GM21786 (cell line): ENCODE measurements at regions not wholly inside any gene's neighbourhood (a gene's known extent, or its start where the extent isn't known, plus 50 kb on each side); places are given as distances from the start of the nearest gene placed in this dataset.
A peak's percentile ranks its signal among the peaks of the same experiment; 100 is the strongest.

Experiments
- ATAC-seq: cut with Tn5 transposase; IDR thresholded peaks from one replicate; pipeline ENCODE4 v1.9.1; 2021; ENCODE audit not compliant: unreplicated experiment

- no peak for ATAC-seq
Observed at GRCh38 chr7:124692425-124692824, 73.2 kb downstream of the GPR37 start.

DNA sequence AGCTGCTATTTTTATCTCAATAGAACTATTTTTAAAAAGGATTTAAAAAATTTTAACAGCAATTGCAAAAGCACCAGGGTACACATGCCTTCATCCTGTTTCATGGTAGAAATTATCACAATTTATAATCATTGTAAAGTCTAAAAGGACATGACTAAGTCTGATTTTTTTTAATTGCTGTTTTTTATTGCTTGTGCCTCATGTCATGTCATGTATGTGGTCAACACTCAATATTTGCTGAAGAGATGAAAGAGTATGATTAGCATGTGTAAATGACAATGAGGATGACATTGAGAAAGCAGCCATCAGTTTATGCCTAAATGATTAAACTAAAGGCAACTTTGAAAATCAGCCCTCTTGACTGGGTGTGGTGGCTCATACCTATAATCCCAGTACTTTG is 74.8 kb downstream of the GPR37 start:
- no peak for ATAC-seq

DNA sequence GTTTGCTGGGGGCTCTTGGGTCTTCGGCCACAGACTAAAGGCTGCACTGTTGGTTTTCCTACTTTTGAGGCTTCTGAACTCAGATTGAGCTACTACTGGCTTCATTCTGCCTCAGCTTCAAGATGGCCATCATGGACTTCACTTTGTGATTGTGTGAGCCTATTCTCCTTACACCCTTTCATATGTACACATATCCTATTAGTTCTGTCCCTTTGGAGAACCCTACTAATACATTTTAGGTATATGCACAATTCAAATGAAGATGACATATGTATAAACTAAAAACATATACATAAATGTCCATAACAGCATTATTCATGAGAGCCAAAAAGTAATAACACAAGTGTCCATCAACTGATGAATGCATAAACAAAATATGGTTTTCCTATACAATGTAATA is 75.7 kb downstream of the GPR37 start:
- no peak for ATAC-seq

GRCh38 chr7:124689523-124689922 is 76.1 kb downstream of the GPR37 start:
- ATAC-seq, result no peak

- no peak for ATAC-seq
Observed at GRCh38 chr7:124688991-124689390, 76.6 kb downstream of the GPR37 start.

GRCh38 chr7:124686543-124687171 is 78.9 kb downstream of the GPR37 start:
- ATAC-seq, result no peak

GRCh38 chr7:124681946-124682345 is 83.6 kb downstream of the GPR37 start:
- no peak for ATAC-seq

GRCh38 chr7:124680304-124680703 is 85.3 kb downstream of the GPR37 start:
- no peak for ATAC-seq

DNA sequence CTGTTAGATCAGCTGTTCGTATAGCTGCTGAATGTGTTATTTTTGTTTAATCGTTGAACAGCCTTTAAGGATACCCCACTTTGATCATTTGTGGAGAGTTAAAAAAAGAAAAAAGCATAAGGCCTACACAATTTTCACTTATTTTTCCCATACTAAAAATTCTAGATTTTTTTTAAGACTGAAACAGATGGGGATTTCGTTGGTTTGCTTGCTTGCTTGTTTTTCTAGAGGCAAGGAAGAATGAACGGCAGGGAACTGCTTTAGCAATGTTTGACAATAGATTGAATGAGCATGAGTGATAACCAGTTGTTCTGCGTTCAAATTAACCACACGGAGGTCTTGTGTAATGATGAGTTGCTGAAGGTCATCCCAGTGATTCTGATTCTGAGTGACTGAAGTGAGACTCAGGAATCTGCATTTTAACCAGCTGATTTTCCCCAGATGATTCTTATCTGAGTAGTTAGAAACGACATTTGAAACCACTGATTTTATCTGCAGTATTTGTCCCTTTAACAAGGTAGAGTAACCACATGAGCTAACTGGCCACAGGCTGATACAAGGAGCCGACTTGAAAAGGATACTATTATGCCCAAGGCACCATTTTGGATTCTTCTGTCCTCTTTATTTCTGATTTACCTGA is 85.9 kb downstream of the GPR37 start:
- no peak for ATAC-seq

GRCh38 chr7:124679146-124679545 is 86.4 kb downstream of the GPR37 start:
- ATAC-seq, result no peak

DNA sequence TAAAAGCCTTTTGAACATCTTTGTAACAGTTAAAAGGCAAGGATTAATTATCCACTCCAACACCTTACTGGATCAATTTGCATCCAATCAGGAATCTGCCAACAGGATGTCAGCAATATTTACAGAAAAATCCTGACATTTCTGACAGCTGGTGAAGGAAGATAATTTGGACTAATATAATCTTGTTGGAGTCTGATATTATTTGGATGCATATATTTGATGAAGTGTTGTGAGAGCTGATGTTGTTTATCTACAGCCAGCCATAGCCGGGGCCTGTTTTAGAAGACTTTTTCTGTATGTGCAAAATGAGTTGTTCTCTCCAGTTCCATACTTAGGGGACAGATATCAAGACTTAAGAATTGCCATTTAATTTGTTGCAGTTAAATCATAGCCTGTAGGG is 91.1 kb downstream of the GPR37 start:
- ATAC-seq, result no peak

DNA sequence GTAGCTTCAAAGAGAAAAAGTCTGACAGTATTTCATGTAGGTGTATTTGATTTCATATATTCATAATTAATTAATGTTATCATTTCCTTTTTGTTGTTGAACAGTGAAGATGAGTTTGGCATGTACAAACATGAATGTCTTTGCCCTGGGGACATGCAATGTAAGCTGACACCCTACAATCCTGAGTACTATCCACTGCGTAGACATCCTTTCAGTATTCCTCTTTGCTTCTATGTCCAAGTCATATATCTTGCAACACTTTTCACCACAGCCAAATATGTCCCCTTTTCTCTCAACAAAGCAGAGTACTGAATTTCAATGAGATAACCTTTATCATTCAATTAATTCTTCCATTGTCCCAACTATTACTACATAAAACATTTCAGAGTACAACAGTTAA is 93.6 kb downstream of the GPR37 start:
- ATAC-seq, result no peak

DNA sequence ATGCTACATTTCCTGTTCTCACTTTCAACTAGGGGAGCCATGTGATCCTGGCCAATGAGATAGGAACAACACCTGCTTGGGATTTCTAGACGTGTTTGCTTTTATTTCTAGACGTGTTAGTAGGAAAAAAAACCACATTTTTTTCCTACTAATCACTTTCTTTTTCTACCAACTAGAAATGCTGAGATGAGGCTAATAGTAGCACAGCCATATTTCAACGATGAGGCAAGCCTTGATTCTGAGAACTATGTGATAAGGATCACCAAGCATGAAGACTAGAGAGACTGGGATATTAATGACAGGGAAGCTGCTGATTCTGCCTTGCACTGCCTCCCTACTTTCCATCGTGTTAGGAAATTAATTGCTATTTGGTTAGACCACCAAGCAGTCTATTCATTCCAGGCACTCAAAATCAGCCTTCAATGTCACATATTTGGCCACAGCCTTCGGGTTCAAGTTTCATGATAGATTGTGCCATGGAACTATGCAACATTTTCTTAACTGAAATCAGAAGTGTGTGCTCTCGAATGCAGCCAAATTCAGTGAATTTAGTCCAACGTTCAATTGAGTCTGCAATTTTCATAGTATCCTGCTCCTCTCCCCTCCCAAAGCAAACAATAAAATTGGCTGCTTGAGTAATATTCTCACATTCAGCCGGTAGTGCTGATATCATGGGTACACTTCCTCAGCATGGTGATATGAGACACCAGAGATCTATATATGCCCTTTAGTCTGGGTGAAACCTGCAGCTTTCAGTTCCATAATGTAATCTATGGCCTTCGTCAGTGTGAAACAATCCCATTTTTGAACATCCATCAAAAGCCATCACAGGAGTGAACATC is 98.1 kb downstream of the GPR37 start:
- ATAC-seq, result no peak

DNA sequence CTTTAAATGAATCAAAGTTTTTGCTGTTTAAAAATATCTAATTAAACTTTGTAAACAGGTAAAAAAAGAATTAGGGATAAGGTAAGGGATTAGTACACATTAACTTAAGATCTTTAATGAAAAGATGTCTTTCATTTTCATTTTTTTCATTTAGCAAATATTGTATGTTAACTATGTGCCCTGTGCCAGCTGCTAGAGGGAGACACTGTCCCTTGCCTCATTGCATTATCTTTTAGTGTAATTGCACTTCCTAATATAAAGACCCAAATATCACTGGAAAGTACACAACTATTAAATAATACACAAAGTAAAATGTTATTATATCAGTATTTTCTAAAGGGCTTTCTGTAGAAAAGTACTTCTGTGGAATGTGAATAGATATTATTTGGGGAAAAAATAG is 102.7 kb downstream of the GPR37 start:
- no peak for ATAC-seq

DNA sequence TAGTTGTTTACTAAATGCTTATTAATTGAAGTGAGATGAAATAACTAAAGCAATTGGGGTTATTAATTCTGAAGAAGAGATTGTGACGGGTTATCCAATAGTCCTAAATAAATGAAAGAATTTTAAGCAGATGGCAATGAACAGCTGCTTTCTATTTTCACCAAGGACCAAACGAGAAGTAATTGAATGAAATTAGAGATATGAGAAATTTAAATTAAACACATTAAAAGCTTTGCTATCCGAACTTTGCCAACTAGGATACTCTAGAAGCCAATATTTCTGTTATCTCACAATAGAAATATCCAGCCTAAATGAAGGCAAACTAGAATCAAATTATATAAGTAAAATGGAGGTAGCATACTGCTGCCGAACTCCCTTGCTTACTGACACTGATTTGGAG is 103.2 kb downstream of the GPR37 start:
- no peak for ATAC-seq

GRCh38 chr7:124655990-124656389 is 109.6 kb downstream of the GPR37 start:
- no peak for ATAC-seq

DNA sequence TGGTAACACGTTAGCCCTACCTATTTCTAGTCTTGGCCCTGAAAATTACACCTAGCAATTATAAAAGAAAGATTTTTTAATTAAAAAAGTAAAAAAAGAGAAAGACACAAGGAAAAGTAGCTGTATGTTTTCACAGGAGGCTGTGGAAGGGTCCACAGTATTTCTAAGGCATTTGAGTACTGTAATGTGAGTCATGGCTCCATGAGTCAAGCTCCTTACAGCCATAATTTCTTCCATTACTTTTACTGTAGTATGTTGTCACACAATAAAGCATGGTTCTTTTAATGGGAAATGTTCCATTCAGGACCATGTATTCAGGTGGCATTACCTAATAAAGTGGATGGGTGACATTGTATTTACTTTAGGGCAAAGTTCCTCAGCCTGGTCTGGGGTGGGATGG is 113.4 kb downstream of the GPR37 start:
- no peak for ATAC-seq

GRCh38 chr7:124651136-124651535 is 114.5 kb downstream of the GPR37 start:
- no peak for ATAC-seq

DNA sequence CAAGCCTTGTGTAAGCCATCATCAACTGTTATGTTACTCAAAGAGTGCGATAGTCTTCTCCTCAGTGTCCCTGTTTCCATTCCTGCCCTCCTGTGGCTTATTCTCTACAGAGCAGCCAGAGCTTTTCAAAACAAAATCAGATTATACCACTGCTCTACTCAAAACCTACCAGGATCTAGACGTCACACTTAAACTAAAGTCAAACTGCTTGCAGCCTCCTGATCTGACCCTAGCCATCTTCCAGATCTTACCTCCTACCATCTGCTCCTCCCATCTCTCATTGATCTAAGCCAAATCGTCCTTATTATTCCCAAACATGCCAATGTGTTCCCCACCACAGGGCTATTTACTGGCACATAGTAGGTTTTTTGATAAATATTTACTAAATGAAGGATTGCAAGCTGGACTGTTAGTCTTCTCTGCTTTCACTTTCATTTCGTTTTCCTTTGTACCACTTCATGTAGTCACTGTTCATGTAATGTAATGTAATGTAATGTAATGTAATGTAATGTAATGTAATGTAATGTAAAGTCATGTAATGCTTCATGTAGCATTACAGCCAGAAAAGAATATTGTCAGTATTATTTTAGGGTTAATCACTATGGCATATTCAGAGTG is 116.1 kb downstream of the GPR37 start:
- peak; percentile 56 for ATAC-seq

DNA sequence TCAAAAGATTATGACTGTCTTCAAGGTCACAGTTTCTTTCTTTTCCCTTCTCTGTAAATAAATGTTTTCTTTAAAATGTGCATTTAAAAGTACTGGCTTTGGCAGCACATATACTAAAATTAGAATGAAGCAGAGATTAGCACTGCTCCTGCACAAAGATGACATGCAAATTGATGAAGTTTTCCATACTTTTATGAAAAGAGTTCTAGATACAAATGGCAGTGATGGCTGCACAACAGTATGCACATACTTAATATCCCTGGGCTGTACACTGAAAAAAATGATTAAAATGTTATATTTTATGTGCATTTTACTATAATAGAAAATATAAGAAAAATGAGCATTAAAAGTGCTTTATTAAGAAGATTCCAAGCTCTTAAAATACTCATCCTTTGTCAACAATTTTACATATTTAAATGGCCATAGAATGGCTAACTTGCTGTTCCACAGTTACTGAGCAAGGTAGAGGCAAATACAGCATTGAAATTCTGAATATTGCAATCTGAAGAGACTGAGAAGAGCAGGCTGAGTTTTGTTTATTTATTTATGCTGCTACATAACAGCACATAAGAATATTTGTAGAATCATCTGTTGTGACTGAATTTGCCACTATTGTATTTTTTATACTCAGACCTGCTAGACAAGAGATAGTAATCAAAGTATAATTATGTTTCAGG is 117.8 kb downstream of the GPR37 start:
- ATAC-seq, result no peak

DNA sequence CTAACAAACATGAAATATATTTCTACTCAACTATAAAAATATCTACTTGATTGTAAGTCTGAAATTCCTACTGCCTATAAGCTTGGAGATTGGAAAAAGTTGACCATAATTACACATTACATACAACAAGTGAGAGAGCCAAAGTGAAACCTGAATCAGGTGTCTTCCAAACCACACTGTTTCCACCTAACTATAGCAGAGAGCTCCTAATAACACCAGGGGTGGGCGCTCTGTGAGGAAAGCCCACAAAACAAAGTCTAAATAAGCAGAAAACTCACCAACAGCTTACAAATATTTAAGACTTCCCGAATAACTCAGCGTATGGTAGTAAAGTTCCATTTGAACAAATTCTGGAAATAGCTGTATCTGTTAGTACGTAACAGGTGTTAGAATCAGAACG is 119.9 kb downstream of the GPR37 start:
- no peak for ATAC-seq
